ENCODE measurements at regions not wholly inside any gene's neighbourhood (a gene's known extent, or its start where the extent isn't known, plus 50 kb on each side); places are given as distances from the start of the nearest gene placed in this dataset.

DNA sequence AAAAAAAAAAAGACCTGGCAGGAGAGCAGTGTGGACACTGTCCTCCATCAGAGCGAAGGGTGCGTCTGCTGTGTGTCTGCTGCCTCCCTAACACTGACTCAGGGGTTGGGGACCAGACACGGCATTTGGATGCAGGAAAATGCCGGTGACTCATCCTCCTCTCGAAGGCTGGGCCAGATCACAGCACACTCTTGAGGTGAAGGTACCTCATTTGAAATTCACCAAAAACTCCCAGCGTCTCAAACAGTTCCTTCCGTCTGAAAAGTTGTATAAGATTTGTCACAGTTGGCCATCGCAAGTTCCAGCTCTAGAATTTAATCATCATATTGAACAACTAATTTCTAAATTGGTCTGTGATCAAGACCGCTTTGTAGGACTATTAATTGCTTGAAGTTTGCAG is 118.1 kb upstream of the LYZL2 start:
- TF ChIP-seq, protein P1, sequence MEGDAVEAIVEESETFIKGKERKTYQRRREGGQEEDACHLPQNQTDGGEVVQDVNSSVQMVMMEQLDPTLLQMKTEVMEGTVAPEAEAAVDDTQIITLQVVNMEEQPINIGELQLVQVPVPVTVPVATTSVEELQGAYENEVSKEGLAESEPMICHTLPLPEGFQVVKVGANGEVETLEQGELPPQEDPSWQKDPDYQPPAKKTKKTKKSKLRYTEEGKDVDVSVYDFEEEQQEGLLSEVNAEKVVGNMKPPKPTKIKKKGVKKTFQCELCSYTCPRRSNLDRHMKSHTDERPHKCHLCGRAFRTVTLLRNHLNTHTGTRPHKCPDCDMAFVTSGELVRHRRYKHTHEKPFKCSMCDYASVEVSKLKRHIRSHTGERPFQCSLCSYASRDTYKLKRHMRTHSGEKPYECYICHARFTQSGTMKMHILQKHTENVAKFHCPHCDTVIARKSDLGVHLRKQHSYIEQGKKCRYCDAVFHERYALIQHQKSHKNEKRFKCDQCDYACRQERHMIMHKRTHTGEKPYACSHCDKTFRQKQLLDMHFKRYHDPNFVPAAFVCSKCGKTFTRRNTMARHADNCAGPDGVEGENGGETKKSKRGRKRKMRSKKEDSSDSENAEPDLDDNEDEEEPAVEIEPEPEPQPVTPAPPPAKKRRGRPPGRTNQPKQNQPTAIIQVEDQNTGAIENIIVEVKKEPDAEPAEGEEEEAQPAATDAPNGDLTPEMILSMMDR (IDR thresholded peaks at IDR 0.05): no peak
- TF ChIP-seq POLR2A (IDR thresholded peaks at IDR 0.05): no peak
